ENCODE measurements at regions not wholly inside any gene's neighbourhood (a gene's known extent, or its start where the extent isn't known, plus 50 kb on each side); places are given as distances from the start of the nearest gene placed in this dataset.

- TF ChIP-seq, protein P1, sequence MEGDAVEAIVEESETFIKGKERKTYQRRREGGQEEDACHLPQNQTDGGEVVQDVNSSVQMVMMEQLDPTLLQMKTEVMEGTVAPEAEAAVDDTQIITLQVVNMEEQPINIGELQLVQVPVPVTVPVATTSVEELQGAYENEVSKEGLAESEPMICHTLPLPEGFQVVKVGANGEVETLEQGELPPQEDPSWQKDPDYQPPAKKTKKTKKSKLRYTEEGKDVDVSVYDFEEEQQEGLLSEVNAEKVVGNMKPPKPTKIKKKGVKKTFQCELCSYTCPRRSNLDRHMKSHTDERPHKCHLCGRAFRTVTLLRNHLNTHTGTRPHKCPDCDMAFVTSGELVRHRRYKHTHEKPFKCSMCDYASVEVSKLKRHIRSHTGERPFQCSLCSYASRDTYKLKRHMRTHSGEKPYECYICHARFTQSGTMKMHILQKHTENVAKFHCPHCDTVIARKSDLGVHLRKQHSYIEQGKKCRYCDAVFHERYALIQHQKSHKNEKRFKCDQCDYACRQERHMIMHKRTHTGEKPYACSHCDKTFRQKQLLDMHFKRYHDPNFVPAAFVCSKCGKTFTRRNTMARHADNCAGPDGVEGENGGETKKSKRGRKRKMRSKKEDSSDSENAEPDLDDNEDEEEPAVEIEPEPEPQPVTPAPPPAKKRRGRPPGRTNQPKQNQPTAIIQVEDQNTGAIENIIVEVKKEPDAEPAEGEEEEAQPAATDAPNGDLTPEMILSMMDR (IDR thresholded peaks at IDR 0.05; ENCODE audit: insufficient read depth, low read length, poor library complexity, severe bottlenecking) = no peak
- TF ChIP-seq EZH2phosphoT487 (conservative IDR thresholded peaks at IDR 0.05; ENCODE audit: low read length) = no peak
Measured at GRCh38 chr18:43776997-43777396, 499.7 kb upstream of the SYT4 start.

All from SU-DHL-6 (cell line).